HK-2 (cell line): ENCODE measurements at regions not wholly inside any gene's neighbourhood (a gene's known extent, or its start where the extent isn't known, plus 50 kb on each side); places are given as distances from the start of the nearest gene placed in this dataset.

Experiments used
- DNase-seq: peaks from one replicate; pipeline ENCODE4 v3.0.0-alpha.2; 2018; ENCODE audit not compliant: unreplicated experiment

- no peak for DNase-seq
Observed at GRCh38 chr2:37425408-37425807, 81.0 kb downstream of the QPCT start.

- no peak for DNase-seq
Observed at GRCh38 chr2:37427241-37427640, 82.8 kb downstream of the QPCT start.

- no peak for DNase-seq
Observed at GRCh38 chr2:37436323-37436722, 91.9 kb downstream of the QPCT start.

DNA sequence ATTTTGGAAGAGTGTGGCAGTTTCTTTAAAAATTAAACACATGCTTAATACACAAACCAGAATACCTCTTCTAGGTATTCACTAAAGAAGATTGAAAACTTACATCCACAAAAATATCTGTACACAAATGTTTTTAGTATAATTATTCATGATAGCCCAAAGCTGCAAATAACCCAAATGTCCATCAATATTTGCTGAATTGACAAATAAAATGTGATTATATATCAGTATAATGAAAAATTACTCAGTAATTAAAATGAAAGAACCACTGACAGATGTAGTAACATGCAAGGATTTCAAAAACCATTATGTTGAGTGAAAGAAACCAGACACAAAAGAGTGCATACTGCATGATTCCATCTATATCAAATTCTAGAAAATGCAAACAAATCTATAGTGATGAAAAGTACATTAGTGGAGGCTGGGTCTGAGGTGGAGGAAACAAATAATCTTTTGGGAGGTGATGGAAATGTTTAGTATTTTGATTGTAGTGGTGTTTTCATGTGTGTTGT lies 94.8 kb downstream of the QPCT start:
- DNase-seq, result no peak

DNA sequence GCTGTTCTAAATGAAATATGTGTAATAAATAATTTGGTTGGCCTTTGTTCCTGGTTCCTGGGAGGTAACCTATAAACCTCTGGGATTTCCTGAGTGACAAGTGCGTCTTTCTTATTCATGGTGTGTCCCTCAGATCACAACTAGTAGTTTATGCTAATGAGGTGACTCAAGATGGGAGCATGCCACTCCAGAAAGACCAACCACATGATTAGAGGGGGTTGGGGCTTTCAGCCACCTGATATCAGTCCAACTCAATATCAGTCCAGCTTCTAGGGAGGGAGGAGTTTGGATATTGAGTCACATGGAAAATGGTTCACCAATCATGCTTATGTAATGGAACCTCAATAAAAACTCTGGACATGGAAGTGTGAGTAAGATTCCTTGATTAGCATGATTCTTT lies 96.6 kb downstream of the QPCT start:
- no peak for DNase-seq

- DNase-seq, result no peak
Observed at GRCh38 chr2:37443082-37443481, 98.7 kb downstream of the QPCT start.

- DNase-seq, result no peak
Observed at GRCh38 chr2:37447446-37447845, 103.0 kb downstream of the QPCT start.

GRCh38 chr2:37448342-37449120 lies 104.1 kb downstream of the QPCT start:
- no peak for DNase-seq

DNA sequence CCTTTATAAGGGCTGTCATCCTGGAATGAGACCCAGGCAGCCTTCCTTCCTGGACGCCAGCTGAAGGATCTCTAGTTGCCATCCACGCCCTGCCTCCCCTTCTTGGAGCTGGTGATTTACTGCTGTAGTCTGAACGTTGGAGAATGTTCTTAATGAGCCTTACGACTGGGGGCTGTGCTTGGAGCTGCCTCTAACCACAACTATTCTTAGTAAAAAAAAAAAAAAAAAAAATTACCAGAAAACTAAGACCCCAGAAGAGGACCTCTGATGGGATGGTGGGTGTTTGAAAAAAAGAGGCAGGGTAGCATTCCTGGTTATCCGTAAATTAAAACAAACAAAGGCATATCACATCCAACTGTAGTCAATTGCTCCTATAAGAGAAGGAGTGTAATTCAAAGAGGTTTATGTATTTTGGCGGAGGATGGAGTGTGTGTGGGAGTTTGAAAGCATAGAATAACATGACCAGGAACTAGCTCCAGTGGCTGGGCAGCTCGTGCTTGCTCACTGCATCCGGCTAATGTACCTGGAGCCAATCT lies 105.4 kb downstream of the QPCT start:
- no peak for DNase-seq

DNA sequence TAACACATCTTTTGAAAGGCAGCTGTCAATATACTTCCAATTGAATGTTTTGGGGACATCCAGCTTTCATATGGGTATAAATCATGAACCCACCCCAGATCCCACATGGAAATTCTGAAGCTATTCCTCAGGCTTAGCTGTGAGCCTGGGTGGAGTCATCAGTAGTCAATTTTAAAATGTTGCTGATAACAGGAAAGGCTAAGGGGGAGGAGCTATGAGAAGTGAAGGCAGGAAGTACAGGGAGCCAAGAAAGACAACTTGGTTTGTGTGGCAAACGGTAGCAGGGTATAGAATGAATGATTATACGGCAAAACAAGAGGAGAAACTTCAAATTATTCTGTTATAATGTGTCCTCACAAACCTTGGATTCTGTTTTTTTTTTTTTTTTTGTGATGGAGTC lies 108.6 kb downstream of the QPCT start:
- no peak for DNase-seq

DNA sequence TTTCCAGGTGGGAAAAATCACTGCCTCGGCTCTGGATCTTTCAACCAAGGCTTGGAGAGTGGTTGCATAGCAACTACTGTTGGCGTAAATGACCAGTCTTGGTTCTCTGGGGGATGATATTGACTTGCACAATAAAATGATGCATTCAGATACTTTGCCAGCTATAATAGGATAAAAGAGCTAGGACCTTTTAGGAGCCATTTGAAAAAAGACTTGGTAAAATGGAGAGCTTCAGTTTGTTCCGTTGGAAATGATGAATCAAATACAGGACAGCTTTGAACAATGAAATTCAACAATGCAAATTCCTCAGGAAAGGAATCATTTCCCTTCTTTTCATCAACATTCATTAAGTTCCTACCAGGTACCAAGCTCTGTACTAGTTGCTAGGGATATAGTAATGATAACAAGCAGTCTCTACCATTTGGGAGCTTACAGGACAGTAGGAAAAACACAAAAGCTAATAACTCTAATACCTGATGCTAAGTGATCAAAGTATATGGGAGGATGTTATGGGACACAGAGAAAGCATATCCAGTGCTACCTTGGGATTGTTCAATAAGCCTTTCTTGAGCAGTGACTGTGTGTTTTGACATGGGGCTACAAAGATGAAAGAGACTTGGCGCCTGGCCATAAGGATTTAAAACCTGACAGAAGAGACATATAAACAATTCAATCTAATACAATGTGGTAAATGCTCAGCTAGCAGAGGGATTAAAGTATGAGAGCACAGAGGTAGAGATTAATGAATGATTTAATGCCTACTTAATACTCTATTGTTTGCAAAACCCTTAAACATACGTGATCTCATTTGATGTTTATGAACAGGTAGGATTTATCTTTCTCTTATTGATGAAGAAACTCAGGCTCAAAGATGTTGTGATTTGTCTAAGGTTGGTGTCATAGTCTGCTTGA lies 110.7 kb downstream of the QPCT start:
- DNase-seq, result no peak

GRCh38 chr2:37456479-37456878 lies 112.0 kb downstream of the QPCT start:
- no peak for DNase-seq

DNA sequence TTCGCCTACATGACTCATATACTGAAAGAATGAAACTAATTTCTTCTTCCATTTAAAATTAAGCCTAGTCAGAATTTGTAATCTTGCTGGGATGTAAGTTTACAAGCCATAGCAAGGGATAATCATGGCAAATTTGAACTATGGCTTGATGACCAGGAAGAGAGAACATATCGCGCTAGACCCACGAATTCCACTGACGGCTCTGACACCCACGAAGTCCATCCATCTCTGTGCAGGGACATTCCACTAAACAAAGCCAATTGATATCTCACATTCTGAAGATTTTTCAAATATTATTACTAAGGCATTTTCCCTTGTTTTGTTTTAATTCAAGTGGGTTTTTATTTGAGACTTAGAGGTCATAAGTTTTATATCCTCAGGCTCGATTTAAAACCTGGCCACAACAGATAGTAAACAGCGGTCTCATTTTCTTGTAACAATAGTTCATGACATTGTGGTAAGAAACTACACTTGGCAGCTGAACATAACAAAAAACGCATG lies 113.0 kb downstream of the QPCT start:
- no peak for DNase-seq

DNA sequence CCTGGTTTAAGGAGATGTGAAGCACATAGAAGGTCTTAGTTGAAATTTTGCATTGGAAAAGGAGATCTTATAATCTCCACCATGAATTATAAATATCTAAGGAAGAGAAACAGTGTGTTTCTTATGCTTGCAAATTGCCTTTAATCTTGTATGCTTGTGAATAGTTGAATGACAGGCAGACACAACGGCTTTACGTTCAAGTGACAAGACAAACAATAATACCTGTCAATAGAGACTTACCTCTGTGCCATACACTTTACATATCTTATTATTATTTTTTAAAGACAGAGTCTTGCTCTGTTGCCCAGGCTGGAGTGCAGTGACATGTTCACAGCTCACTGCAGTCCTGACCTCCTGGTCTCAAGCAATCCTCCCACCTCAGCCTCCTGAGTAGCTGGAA lies 113.7 kb downstream of the QPCT start:
- no peak for DNase-seq

DNA sequence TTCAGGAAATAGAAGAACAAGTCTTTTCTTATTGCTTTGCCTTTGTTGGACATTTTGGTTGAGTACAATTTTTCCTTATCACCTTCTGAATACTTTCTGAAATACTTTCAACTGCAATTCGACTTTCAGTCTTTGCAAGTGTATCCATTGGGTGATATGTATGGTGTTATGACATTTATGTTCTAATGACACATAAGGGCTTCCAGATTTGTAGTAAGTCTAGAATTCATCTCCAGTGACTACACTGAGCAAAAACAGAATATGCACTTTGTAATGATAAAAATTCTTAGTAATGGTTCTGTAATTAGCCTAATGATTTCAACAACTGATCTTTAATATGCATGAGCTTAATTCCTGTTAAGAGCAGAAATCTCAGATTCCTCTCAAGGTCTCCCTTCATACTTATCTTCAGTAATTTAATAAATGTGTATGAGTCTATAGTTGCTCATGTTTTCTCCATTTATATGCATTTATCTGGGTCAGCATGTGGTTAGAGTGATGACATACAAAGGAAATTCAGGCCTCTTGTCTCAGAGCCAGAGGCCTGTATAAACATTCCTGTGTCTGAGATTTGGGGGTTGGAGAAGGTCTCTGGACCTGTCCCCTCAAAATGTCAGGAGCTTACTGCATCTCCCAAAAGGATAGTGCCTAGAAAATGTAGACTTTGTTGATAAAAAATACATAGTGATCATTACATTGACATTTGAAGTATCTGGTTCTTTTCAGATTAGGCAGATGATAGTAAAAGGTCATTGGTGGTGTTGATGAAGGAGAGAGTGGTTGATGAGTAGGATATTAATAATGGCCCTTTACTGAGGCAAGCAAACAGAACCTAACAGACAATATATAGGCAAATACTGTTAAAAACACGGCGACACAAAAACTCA lies 114.9 kb downstream of the QPCT start:
- DNase-seq, result no peak

GRCh38 chr2:37460896-37461229 lies 116.4 kb downstream of the QPCT start:
- DNase-seq, result no peak

GRCh38 chr2:37464067-37464466 lies 119.6 kb downstream of the QPCT start:
- no peak for DNase-seq

- DNase-seq, result no peak
Observed at GRCh38 chr2:37466533-37467222, 122.2 kb downstream of the QPCT start.

DNA sequence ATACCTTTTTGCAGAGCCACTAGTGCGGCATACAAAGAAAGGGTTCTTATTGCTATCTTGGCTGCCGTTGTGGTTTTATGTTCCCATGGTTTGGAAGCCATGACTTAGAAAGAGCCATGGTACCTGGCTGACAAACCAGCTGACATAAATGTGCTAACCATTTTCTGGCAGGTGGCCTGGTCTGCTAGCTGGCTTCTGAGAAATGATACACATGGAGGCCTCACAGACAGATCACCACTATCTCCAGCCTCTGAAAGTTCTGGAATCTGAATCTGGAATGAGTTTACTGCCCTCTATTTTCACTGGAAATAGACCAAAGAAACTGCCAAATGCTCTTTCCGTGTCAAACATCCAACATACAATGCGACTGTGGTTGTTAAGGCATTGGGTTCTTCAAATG lies 123.7 kb downstream of the QPCT start:
- DNase-seq, result no peak

DNA sequence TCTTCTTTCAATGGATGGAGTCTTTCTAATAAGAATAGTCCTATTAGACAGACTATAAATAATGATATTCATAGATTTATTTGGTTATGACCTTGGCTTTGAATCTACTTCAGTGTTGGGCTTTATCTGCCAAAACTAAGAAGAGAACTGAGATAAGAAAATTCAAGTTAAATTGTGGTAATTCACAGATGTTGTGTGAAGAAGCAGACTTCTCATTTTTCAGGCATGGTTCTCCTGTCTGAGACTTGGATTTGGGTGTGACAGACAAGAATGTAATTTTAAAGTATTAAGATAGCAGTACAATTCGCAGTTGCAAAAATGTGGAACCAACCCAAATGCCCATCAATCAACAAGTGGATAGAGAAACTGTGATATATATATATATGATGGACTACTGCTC lies 124.7 kb downstream of the QPCT start:
- DNase-seq, result no peak

DNA sequence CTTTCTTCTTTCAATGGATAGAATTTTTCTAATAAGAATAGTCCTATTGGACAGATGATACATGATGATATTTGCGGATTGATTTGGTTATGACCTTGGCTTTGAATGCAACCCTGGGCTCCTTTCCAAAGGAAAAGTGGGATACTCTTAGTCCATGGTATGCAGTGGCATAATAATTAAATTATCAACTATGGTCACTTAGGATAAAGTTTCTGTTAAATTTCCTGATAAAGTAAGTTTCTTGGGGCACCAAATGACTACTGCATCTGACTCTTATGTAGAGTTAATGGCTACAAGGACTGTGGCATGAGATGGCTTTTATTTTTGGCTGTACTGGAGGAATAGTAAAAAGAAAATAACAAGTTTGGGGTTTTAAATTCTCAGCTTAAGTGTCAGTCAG lies 126.7 kb downstream of the QPCT start:
- no peak for DNase-seq
